Choroid plexus epithelial cell (primary cell): ENCODE measurements at regions not wholly inside any gene's neighbourhood (a gene's known extent, or its start where the extent isn't known, plus 50 kb on each side); places are given as distances from the start of the nearest gene placed in this dataset.

Experiments
- DNase-seq: peaks from one replicate; pipeline ENCODE4 v3.0.0-alpha.2; 2010; ENCODE audit warnings: low read depth
- H3K4me3 ChIP-seq: 2 replicates; pipeline ENCODE4 v1.5.1; 2011; ENCODE audit warnings: low read depth, mild to moderate bottlenecking, control low read depth, low read length, moderate library complexity
- CTCF ChIP-seq: conservative IDR thresholded peaks from 2 replicates; pipeline ENCODE4 v1.5.1; 2011; ENCODE audit warnings: low read depth, mild to moderate bottlenecking, control low read depth, inconsistent platforms, low read length, moderate library complexity

GRCh38 chr15:69805248-69805953, 292.3 kb downstream of the TLE3 start:
- no peak for TF ChIP-seq CTCF
- no peak overlapping the region for H3K4me3 ChIP-seq
- DNase-seq = no peak

GRCh38 chr15:69806287-69806915, 291.3 kb downstream of the TLE3 start:
- H3K4me3 ChIP-seq = no peak overlapping the region
- no peak for DNase-seq
- no peak for TF ChIP-seq CTCF

GRCh38 chr15:69807721-69808120, 290.0 kb downstream of the TLE3 start:
- H3K4me3 ChIP-seq = no peak overlapping the region
- peak; percentile 63 for DNase-seq
- no peak for TF ChIP-seq CTCF

- DNase-seq = peak; percentile 81
- no peak overlapping the region for H3K4me3 ChIP-seq
- no peak for TF ChIP-seq CTCF
These were observed 289.0 kb downstream of the TLE3 start for GRCh38 chr15:69808756-69809155.

GRCh38 chr15:69809421-69809820, 288.3 kb downstream of the TLE3 start:
- no peak for DNase-seq
- no peak overlapping the region for H3K4me3 ChIP-seq
- no peak for TF ChIP-seq CTCF

- no peak for TF ChIP-seq CTCF
- H3K4me3 ChIP-seq = no peak overlapping the region
- peak; percentile 57 for DNase-seq
These were observed 287.0 kb downstream of the TLE3 start for GRCh38 chr15:69810431-69811354.
